Heart right ventricle (tissue), 16 donors: ENCODE measurements at regions not wholly inside any gene's neighbourhood (a gene's known extent, or its start where the extent isn't known, plus 50 kb on each side); places are given as distances from the start of the nearest gene placed in this dataset.

Experiments
- ATAC-seq, 8 donors: fragments of 200-7000 bp; cut with Tn5 transposase; one replicate each; pipeline ENCODE4 v1.9.1; 2020; ENCODE audit warnings: mild to moderate bottlenecking in 8 of 8, moderate library complexity in 8 of 8, moderate number of reproducible peaks in 1 of 8
- DNase-seq, 2 donors: peaks; one replicate each; pipeline ENCODE4 v3.0.0-alpha.2; 2020
- H3K27ac ChIP-seq, 10 donors: fragments of 200-600 bp; sonication (generic) in 2 of 10; one replicate each; pipeline versions ENCODE4 v1.5.0 to v1.8.0; 2020 to 2022; ENCODE audit warnings: mild to moderate bottlenecking in 3 of 10
- H3K27me3 ChIP-seq, 7 donors: fragments of 200-600 bp; one replicate each; pipeline ENCODE4 v1.8.0; 2021 to 2022; ENCODE audit warnings: mild to moderate bottlenecking in 2 of 7
- H3K36me3 ChIP-seq, 9 donors: fragments of 200-600 bp; sonication (generic) in 1 of 9; one replicate each; pipeline versions ENCODE4 v1.5.0 to v1.8.0; 2020 to 2022; ENCODE audit warnings: mild to moderate bottlenecking in 2 of 9
- H3K4me1 ChIP-seq, 9 donors: fragments of 200-600 bp; sonication (generic) in 1 of 9; one replicate each; pipeline versions ENCODE4 v1.5.0 to v1.8.0; 2020 to 2022; ENCODE audit warnings: mild to moderate bottlenecking in 4 of 9
- H3K4me3 ChIP-seq, 10 donors: fragments of 200-600 bp; sonication (generic) in 2 of 10; one replicate each; pipeline versions ENCODE4 v1.5.0 to v1.8.0; 2020 to 2022; ENCODE audit warnings: mild to moderate bottlenecking in 7 of 10, moderate library complexity in 2 of 10
- H3K9me3 ChIP-seq, 11 donors: fragments of 200-600 bp in 10 of 11; sonication (generic) in 2 of 11; one replicate each; pipeline versions ENCODE4 v1.5.0 to v1.8.0; 2013 to 2022; ENCODE audit warnings: mild to moderate bottlenecking in 2 of 11, control low read depth in 1 of 11, moderate library complexity in 1 of 11
- CTCF ChIP-seq, 9 donors: fragments of 200-600 bp; sonication (generic) in 2 of 9; IDR thresholded peaks; one replicate each; pipeline versions ENCODE4 v1.5.0 to v1.8.0; 2021 to 2022; ENCODE audit warnings: antibody characterized with exemption in 9 of 9, mild to moderate bottlenecking in 5 of 9, moderate library complexity in 1 of 9
- WGBS, 2 donors: extraction: QIAGEN DNeasy Blood & Tissue Kit; methylation state at CpG; one replicate each; pipeline ENCODE4 v1.1.7; 2013; ENCODE audit warnings: inconsistent platforms in 1 of 2; 5-methylcytosine and 5-hydroxymethylcytosine counted together
- intact Hi-C, 10 donors: fragments of 100-400 bp; cut with DNase I; formaldehyde crosslinking; loops; one replicate each; pipeline versions ENCODE4 v1.11.1 to v1.14.2; 2022
- donor health status: Arrhythmogenic right ventricular cardiomyopathy.
- donor health status: ischemic (EF 13 %, LVEDD 7.1; RV severe dilation, severe dysfunction).
- donor health status: healthy with polysubstance abuse.
- donor health status: DM: no; HTN: yes; CAD: no.
- donor health status: DM: no; HTN: no; CAD: no.
- donor health status: ischemic (EF 25% LVEDD 6.9; RV normal size, moderate dysfunction).
- donor health status: ischemic (EF 25% LVEDD 5.7; RV mildly dilated, moderate dysfunction).
- donor health status: healthy.
- donor health status: DM: yes; HTN: yes; CAD: no.
- donor health status: Ischemic cardiomyopathy.
- donor health status: ischemic (EF 35%, LVEDD 5.7; RV mildly dilated, moderate dysfunction).
- donor health status: nonischemic (EF 11% LVEDD 7.7; RV severe dilation, severe dysfunction).
- donor health status: DM: yes; HTN: yes; CAD: no.
- donor health status: PGD.
- donor health status: ischemic (EF 29% LVEDD 5.4; RV normal size, mild dysfunction).
- donor health status: nonischemic (EF 23%, LVEDD 6.1; RV moderate dilation, normal function).

GRCh38 chr10:9028231-9028630 lies 973.7 kb downstream of the GATA3 start:
- intact Hi-C loops: no loop called here
- no peak overlapping the region for H3K4me3 ChIP-seq
- no peaks in the 10 kb centered on the region for H3K4me1 ChIP-seq
- no peak for ATAC-seq
- no peak overlapping the region for H3K27ac ChIP-seq
- no peaks in the 10 kb centered on the region for H3K27me3 ChIP-seq
- no peaks in the 10 kb centered on the region for H3K36me3 ChIP-seq
- no peak for DNase-seq
- H3K9me3 ChIP-seq: no peaks in the 10 kb centered on the region
- TF ChIP-seq CTCF (IDR thresholded peaks at IDR 0.05): no peak

- Histone ChIP-seq H3K27ac (no peak overlapping the region), H3K4me3 (no peak overlapping the region), H3K36me3 (no peaks in the 10 kb centered on the region), H3K27me3 (no peaks in the 10 kb centered on the region), H3K4me1 (no peaks in the 10 kb centered on the region), H3K9me3 (peaks cover 0 to 20% (median 0%) of the 10 kb centered on the region in 11 donors)
- 70 to 81% methylated on average over 1 of the region's 1 CpG for WGBS, 2 donors
- no peak for DNase-seq
- intact Hi-C loops: no loop called here
- no peak for ATAC-seq
- no peak for TF ChIP-seq CTCF (IDR thresholded peaks at IDR 0.05)
Measured at GRCh38 chr10:9035355-9035754, 980.9 kb downstream of the GATA3 start.

- Histone ChIP-seq H3K36me3 (no peaks in the 10 kb centered on the region), H3K4me1 (no peaks in the 10 kb centered on the region), H3K9me3 (peaks cover 0 to 20% (median 0%) of the 10 kb centered on the region in 11 donors), H3K27me3 (no peaks in the 10 kb centered on the region), H3K27ac (no peak overlapping the region), H3K4me3 (no peak overlapping the region)
- no peak for TF ChIP-seq CTCF (IDR thresholded peaks at IDR 0.05)
- DNase-seq: no peak
- 74 to 77% methylated on average over 4 of the region's 4 CpGs for WGBS, 2 donors
- intact Hi-C loops: no loop called here
- no peak for ATAC-seq
Measured at GRCh38 chr10:9036711-9037204, 982.3 kb downstream of the GATA3 start.

GRCh38 chr10:9038146-9038714 lies 983.7 kb downstream of the GATA3 start:
- Histone ChIP-seq H3K27me3 (no peaks in the 10 kb centered on the region), H3K9me3 (peaks cover 0 to 20% (median 0%) of the 10 kb centered on the region in 11 donors), H3K36me3 (no peaks in the 10 kb centered on the region), H3K27ac (no peak overlapping the region), H3K4me1 (no peaks in the 10 kb centered on the region), H3K4me3 (no peak overlapping the region)
- WGBS, 2 donors: 71 to 78% methylated on average over 4 of the region's 4 CpGs
- intact Hi-C loops: no loop called here
- no peak for TF ChIP-seq CTCF (IDR thresholded peaks at IDR 0.05)
- no peak for ATAC-seq
- no peak for DNase-seq
